IPS-18a (cell line): ENCODE measurements at regions not wholly inside any gene's neighbourhood (a gene's known extent, or its start where the extent isn't known, plus 50 kb on each side); places are given as distances from the start of the nearest gene placed in this dataset.

ENCODE experiments used
- H3K27ac ChIP-seq: one replicate; pipeline ENCODE4 v1.5.1; 2013; ENCODE audit warnings: low read length
- H3K27me3 ChIP-seq: one replicate; pipeline ENCODE4 v1.6.1; 2013; ENCODE audit warnings: mild to moderate bottlenecking, low read length; ENCODE audit not compliant: control insufficient read depth, insufficient read depth
- H3K36me3 ChIP-seq: one replicate; pipeline ENCODE4 v1.6.1; 2013; ENCODE audit warnings: low read depth, low read length; ENCODE audit not compliant: control insufficient read depth
- H3K4me1 ChIP-seq: one replicate; pipeline ENCODE4 v1.6.1; 2013; ENCODE audit warnings: low read depth, low read length; ENCODE audit not compliant: control insufficient read depth
- H3K4me3 ChIP-seq: one replicate; pipeline ENCODE4 v1.5.1; 2013; ENCODE audit warnings: low read length
- H3K9ac ChIP-seq: one replicate; pipeline ENCODE4 v1.6.1; 2013; ENCODE audit warnings: mild to moderate bottlenecking, low read length, moderate library complexity
- H3K9me3 ChIP-seq: one replicate; pipeline ENCODE4 v1.6.1; 2013; ENCODE audit warnings: low read depth, low read length; ENCODE audit not compliant: control insufficient read depth

DNA sequence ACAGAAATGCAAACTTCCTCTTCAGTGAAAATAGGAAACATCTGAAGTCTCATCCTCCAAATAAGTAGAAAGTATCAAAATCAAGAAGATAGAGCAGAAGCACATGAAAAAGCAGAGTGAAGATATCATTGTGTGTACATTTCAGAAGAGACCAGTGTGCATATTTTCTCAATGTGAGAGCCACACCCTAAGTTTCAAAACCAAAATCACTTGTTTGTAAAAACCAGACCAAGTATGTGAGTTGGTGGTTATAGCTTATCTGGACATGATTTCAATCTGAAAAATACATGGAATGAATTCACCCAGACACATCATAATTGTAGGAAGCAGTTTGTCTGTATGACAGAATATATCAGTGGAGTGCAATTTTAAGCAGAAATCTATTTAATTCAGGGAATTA lies 536.0 kb downstream of the JRKL start:
- Histone ChIP-seq H3K27ac (no peak overlapping the region), H3K36me3 (no peaks in the 10 kb centered on the region), H3K9me3 (no peaks in the 10 kb centered on the region), H3K4me3 (no peak overlapping the region), H3K9ac (no peak overlapping the region), H3K4me1 (no peaks in the 10 kb centered on the region), H3K27me3 (no peaks in the 10 kb centered on the region)

DNA sequence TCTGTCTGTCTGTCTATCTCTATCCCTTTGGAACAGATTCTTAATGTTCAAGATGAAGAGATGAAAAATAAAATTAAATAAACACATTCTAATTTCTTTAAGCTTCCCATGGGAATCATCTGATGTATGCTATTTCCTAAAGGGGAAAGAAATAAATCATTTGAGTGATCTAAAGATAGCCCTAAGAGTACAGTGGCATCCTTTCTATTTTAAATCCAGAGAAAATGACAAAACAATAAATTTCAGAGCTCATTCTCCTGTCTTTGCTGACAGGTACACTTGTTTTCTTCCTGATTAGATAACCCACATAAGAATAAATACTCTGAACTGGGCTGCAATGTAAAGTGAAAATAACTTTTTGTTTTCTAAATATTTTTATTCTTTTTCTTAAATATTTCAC lies 550.4 kb downstream of the JRKL start:
- no peaks in the 10 kb centered on the region for H3K9me3 ChIP-seq
- H3K9ac ChIP-seq, result no peak overlapping the region
- no peaks in the 10 kb centered on the region for H3K27me3 ChIP-seq
- H3K36me3 ChIP-seq, result no peaks in the 10 kb centered on the region
- no peak overlapping the region for H3K4me3 ChIP-seq
- no peak overlapping the region for H3K27ac ChIP-seq
- H3K4me1 ChIP-seq, result no peaks in the 10 kb centered on the region

DNA sequence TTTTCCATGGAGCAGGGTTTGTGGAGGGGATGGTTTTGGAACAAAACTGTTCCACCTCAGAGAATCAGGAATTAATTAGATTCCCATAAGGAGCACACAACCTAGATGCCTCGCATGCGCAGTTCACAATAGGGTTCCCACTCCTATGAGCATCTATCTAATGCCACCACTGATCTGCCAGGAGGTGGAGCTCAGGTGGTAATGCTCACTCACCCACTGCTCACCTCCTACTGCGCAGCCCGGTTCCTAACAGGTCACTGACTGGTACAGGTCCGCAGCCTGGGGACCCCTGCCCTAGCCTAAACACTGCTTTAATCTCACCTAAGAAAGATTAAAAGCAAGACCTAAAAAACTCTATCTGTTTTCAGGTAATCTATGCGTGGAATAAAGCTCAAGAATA lies 553.0 kb downstream of the JRKL start:
- Histone ChIP-seq H3K27ac (no peak overlapping the region), H3K9me3 (no peaks in the 10 kb centered on the region), H3K4me3 (no peak overlapping the region), H3K9ac (no peak overlapping the region), H3K4me1 (no peaks in the 10 kb centered on the region), H3K36me3 (no peaks in the 10 kb centered on the region), H3K27me3 (no peaks in the 10 kb centered on the region)

- no peaks in the 10 kb centered on the region for H3K36me3 ChIP-seq
- no peak overlapping the region for H3K27ac ChIP-seq
- H3K4me1 ChIP-seq, result no peaks in the 10 kb centered on the region
- no peak overlapping the region for H3K4me3 ChIP-seq
- no peak overlapping the region for H3K9ac ChIP-seq
- no peaks in the 10 kb centered on the region for H3K9me3 ChIP-seq
- H3K27me3 ChIP-seq, result no peaks in the 10 kb centered on the region
These were observed 554.2 kb downstream of the JRKL start for GRCh38 chr11:96943970-96944369.

DNA sequence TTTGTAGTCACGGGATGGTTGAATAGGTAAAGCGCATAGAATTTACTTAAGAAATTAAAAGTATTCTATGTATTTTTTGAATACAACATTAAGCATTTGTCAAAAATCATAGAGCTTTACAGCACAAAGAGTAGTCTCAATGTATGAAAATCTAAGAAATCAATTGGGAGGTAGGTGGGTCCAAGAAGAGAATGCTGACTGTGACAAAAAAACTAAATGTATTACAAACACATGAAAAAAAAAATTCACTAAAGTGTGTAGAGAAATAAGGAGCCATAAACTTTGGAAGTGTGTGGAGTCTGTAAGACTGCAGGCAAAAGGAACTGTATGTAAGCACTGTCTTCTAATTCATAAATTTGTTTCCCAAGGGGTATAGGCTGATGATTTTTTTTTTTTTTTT lies 558.3 kb downstream of the JRKL start:
- Histone ChIP-seq H3K27ac (no peak overlapping the region), H3K9ac (no peak overlapping the region), H3K9me3 (no peaks in the 10 kb centered on the region), H3K4me1 (no peaks in the 10 kb centered on the region), H3K36me3 (no peaks in the 10 kb centered on the region), H3K4me3 (no peak overlapping the region), H3K27me3 (no peaks in the 10 kb centered on the region)

DNA sequence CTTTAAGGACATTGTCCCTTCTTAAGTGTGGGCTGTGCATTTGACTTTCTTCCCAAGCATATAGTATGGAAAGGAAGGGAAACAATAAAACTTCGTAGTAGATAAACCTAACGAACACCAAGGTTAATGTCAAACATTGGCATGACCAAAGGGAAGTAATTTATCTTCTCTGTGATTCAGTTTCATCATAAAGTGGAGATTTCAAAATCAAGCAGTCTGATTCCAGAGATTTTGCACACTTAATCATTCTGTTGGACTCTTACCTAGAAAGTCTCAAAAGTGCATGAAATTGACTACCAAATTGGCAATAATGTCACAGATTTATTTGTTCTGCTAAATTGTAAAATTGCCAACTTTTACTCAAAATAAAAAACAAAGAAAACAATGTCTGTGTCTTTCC lies 559.7 kb downstream of the JRKL start:
- H3K27ac ChIP-seq, result no peak overlapping the region
- no peaks in the 10 kb centered on the region for H3K4me1 ChIP-seq
- H3K4me3 ChIP-seq, result no peak overlapping the region
- H3K27me3 ChIP-seq, result no peaks in the 10 kb centered on the region
- H3K36me3 ChIP-seq, result no peaks in the 10 kb centered on the region
- no peak overlapping the region for H3K9ac ChIP-seq
- no peaks in the 10 kb centered on the region for H3K9me3 ChIP-seq

DNA sequence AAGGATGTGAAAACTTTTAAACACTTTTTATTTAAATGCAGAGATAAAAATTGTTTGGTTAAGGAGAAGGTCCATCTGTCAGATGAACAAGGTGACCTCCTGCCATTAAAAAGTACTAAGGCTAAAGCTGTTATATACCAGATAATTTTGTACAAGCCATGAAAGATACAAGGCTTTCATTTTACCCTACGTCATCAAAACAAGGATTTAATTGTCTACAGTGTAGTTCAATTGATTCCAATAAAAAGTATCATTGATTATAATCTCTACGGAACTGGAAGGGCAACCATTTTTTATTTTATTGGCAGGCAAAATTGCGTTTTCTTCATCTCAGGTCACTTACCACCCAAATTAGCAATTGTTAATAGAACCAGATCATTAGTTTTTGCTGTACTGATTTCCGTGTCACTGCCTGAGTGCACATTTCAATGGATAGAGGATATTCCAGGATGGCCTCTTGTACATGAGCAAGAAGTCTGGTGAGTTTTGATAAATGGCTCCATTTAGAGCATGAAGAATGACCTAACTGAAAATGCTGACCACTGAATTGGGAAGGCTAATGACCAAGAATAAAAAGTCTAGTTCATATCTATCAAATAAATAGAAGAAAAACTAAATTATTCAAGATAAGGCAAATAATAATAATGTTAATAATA lies 564.9 kb downstream of the JRKL start:
- no peak overlapping the region for H3K27ac ChIP-seq
- no peaks in the 10 kb centered on the region for H3K9me3 ChIP-seq
- no peaks in the 10 kb centered on the region for H3K36me3 ChIP-seq
- H3K4me1 ChIP-seq, result no peaks in the 10 kb centered on the region
- no peaks in the 10 kb centered on the region for H3K27me3 ChIP-seq
- H3K4me3 ChIP-seq, result no peak overlapping the region
- H3K9ac ChIP-seq, result no peak overlapping the region

GRCh38 chr11:96960476-96960875 lies 570.7 kb downstream of the JRKL start:
- H3K9me3 ChIP-seq, result no peaks in the 10 kb centered on the region
- H3K4me1 ChIP-seq, result no peaks in the 10 kb centered on the region
- H3K27ac ChIP-seq, result no peak overlapping the region
- no peak overlapping the region for H3K9ac ChIP-seq
- H3K36me3 ChIP-seq, result no peaks in the 10 kb centered on the region
- H3K27me3 ChIP-seq, result no peaks in the 10 kb centered on the region
- H3K4me3 ChIP-seq, result no peak overlapping the region

- H3K4me1 ChIP-seq, result no peaks in the 10 kb centered on the region
- H3K9me3 ChIP-seq, result no peaks in the 10 kb centered on the region
- H3K4me3 ChIP-seq, result no peak overlapping the region
- no peaks in the 10 kb centered on the region for H3K27me3 ChIP-seq
- H3K27ac ChIP-seq, result no peak overlapping the region
- H3K9ac ChIP-seq, result no peak overlapping the region
- H3K36me3 ChIP-seq, result no peaks in the 10 kb centered on the region
These were observed 571.1 kb downstream of the JRKL start for GRCh38 chr11:96960926-96961325.

DNA sequence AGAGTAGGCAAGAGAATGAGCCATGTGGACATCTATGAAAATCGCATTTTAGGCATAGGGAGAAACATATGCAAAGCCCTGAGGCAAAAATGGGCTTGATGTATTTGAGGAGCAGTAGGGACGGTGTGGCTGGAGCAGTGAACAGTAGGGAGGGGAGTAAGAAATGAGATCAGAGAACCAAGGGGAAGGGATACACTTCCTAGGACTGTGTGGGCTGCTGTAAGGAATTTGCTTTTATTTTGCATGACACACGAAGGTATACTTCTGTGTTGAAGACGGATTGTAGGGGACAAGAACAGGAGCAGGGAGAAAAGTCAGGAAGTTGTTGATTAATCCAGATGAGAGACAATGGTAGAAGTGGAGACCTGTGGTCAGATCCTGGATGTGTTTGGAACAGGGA lies 572.1 kb downstream of the JRKL start:
- Histone ChIP-seq H3K27ac (no peak overlapping the region), H3K9ac (no peak overlapping the region), H3K27me3 (no peaks in the 10 kb centered on the region), H3K36me3 (no peaks in the 10 kb centered on the region), H3K4me1 (no peaks in the 10 kb centered on the region), H3K4me3 (no peak overlapping the region), H3K9me3 (no peaks in the 10 kb centered on the region)

DNA sequence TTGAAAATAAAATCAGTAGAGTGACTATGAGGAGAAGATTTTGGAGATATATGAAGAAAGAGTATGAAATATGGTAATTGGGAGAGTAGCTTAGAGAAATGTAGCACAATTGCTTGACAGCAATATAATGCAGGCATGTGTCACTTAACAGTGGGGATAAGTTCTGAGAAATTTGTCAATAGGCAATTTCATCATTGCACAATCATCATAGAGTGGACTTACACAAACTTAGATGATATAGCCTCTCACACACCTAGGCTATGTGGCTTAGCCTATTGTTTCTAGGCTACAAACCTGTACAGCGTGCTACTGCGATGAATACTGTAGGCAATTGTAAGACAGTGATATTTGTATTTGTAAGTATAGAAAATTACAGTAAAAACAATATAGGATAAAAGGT lies 573.6 kb downstream of the JRKL start:
- no peak overlapping the region for H3K4me3 ChIP-seq
- H3K9me3 ChIP-seq, result no peaks in the 10 kb centered on the region
- H3K27ac ChIP-seq, result no peak overlapping the region
- H3K4me1 ChIP-seq, result no peaks in the 10 kb centered on the region
- no peaks in the 10 kb centered on the region for H3K27me3 ChIP-seq
- no peaks in the 10 kb centered on the region for H3K36me3 ChIP-seq
- H3K9ac ChIP-seq, result no peak overlapping the region

DNA sequence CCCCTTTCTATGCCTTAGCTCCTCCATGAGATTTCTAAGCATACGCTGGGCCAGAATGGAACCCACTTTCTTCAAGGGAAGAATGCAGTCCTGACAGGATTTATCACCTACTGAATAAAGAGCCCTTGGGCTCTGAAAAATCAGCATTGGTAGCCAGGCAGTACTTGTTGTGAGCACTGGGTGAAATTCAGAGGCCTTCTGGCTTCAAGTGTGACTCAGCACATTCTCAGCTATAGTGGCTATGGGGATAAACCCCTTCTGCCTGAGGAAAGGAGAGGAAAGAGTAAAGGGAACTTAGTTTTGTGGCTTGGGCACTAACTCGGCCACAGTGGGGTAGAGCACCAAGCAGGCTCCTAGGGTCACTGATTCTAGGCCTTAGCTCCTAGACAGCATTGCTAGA lies 574.8 kb downstream of the JRKL start:
- H3K27ac ChIP-seq, result no peak overlapping the region
- H3K4me3 ChIP-seq, result no peak overlapping the region
- no peaks in the 10 kb centered on the region for H3K36me3 ChIP-seq
- no peaks in the 10 kb centered on the region for H3K27me3 ChIP-seq
- H3K4me1 ChIP-seq, result no peaks in the 10 kb centered on the region
- no peaks in the 10 kb centered on the region for H3K9me3 ChIP-seq
- H3K9ac ChIP-seq, result no peak overlapping the region
